ENCODE measurements at regions not wholly inside any gene's neighbourhood (a gene's known extent, or its start where the extent isn't known, plus 50 kb on each side); places are given as distances from the start of the nearest gene placed in this dataset.
"Not testable (repeated sequence)": the region's sequence is repeated elsewhere in the genome, so short reads cannot be mapped to it uniquely, and the experiment has no call there.

DNA sequence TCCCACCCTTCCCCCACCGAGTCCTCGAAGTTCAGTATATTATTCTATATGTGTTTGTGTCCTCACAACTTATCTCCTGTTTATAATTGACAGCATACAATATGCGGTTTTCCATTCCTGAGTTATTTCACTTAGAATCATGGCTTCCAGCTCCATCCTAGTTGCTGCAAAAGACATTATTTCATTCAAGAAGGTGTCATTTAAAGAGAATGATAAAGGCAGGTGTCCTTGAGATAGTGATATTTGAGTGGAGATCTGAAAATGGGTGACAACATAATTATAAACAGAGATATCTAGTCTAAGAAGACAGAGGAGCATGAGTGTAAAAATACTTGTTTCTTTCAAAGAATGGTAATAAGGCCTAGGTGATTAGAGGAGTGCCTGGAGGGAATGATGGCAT, 876.8 kb downstream of the SLC6A15 start:
- Histone ChIP-seq H4K5ac (ENCODE audit: low read length) (no peak overlapping the region), H2BK120ac (ENCODE audit: low read depth, low read length) (no peak overlapping the region), H3K18ac (ENCODE audit: low read length) (no peak overlapping the region), H3K4me1 (ENCODE audit: control insufficient read depth, low read depth, low read length) (no peaks in the 10 kb centered on the region), H3K4me2 (ENCODE audit: low read length) (no peak overlapping the region), H3K79me2 (ENCODE audit: control insufficient read depth, insufficient read depth, low read length) (no peaks in the 10 kb centered on the region), H3K79me1 (ENCODE audit: low read length) (no peaks in the 10 kb centered on the region), H3K27ac (ENCODE audit: low read depth, low read length) (no peak overlapping the region), H3K4me3 (ENCODE audit: low read length) (no peak overlapping the region), H3K23ac (ENCODE audit: low read length) (no peak overlapping the region), H3K4ac (ENCODE audit: low read depth, low read length) (no peak overlapping the region), H2BK15ac (replicated peaks; ENCODE audit: low read depth) (no peak overlapping the region), H3K9ac (ENCODE audit: low read length) (no peak overlapping the region), H3K27me3 (ENCODE audit: insufficient read depth, low read length, poor library complexity) (no peaks in the 10 kb centered on the region), H3K36me3 (ENCODE audit: control insufficient read depth, insufficient read depth, low read length) (no peaks in the 10 kb centered on the region), H4K8ac (ENCODE audit: low read depth, low read length) (no peak overlapping the region), H3K56ac (ENCODE audit: low read length) (no peak overlapping the region), H2BK5ac (ENCODE audit: low read length) (no peak overlapping the region), H2AK5ac (ENCODE audit: low read length) (no peak overlapping the region)
- no peak for DNase-seq
- WGBS (ENCODE audit: extremely low coverage, insufficient coverage, low lambda C conversion rate), result no CpG with 5 or more reads among the region's 3 CpGs

GRCh38 chr12:84034871-84035270, 877.7 kb downstream of the SLC6A15 start:
- no peak overlapping the region for H3K4ac ChIP-seq (ENCODE audit: low read depth, low read length)
- H4K5ac ChIP-seq (ENCODE audit: low read length), result no peak overlapping the region
- H3K18ac ChIP-seq (ENCODE audit: low read length), result no peak overlapping the region
- no peaks in the 10 kb centered on the region for H3K27me3 ChIP-seq (ENCODE audit: insufficient read depth, low read length, poor library complexity)
- no peak overlapping the region for H3K9ac ChIP-seq (ENCODE audit: low read length)
- H2BK120ac ChIP-seq (ENCODE audit: low read depth, low read length), result no peak overlapping the region
- H3K4me1 ChIP-seq (ENCODE audit: control insufficient read depth, low read depth, low read length), result no peaks in the 10 kb centered on the region
- no peaks in the 10 kb centered on the region for H3K36me3 ChIP-seq (ENCODE audit: control insufficient read depth, insufficient read depth, low read length)
- no CpG with 5 or more reads among the region's 2 CpGs for WGBS (ENCODE audit: extremely low coverage, insufficient coverage, low lambda C conversion rate)
- no peak overlapping the region for H2AK5ac ChIP-seq (ENCODE audit: low read length)
- no peak overlapping the region for H3K4me2 ChIP-seq (ENCODE audit: low read length)
- no peak overlapping the region for H3K56ac ChIP-seq (ENCODE audit: low read length)
- DNase-seq, result no peak
- H2BK15ac ChIP-seq (replicated peaks; ENCODE audit: low read depth), result no peak overlapping the region
- H3K27ac ChIP-seq (ENCODE audit: low read depth, low read length), result no peak overlapping the region
- H3K79me2 ChIP-seq (ENCODE audit: control insufficient read depth, insufficient read depth, low read length), result no peaks in the 10 kb centered on the region
- no peak overlapping the region for H4K8ac ChIP-seq (ENCODE audit: low read depth, low read length)
- H2BK5ac ChIP-seq (ENCODE audit: low read length), result no peak overlapping the region
- no peaks in the 10 kb centered on the region for H3K79me1 ChIP-seq (ENCODE audit: low read length)
- no peak overlapping the region for H3K4me3 ChIP-seq (ENCODE audit: low read length)
- no peak overlapping the region for H3K23ac ChIP-seq (ENCODE audit: low read length)

DNA sequence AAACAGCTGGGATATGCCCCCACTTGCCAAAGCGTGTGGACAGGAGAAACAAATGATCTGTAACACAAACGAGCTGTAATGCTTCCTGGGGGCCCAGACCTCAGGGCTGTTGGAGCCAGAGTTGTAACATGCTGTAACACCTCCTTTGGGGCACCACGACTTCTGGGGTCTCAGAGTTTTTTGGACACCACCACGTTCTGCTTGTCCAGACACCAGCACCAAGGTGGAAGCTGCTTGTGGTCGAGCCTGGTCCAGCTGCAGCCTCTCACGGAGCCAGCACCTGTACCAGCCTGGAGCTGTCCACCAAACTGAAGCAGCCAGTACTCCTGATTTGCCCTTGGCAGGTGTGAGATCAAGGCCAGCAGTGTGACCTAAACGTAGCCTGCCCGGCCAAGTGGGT, 879.4 kb downstream of the SLC6A15 start:
- Histone ChIP-seq H3K27me3 (ENCODE audit: insufficient read depth, low read length, poor library complexity) (no peaks in the 10 kb centered on the region), H3K27ac (ENCODE audit: low read depth, low read length) (no peak overlapping the region), H4K5ac (ENCODE audit: low read length) (no peak overlapping the region), H3K4me1 (ENCODE audit: control insufficient read depth, low read depth, low read length) (no peaks in the 10 kb centered on the region), H3K18ac (ENCODE audit: low read length) (no peak overlapping the region), H4K8ac (ENCODE audit: low read depth, low read length) (no peak overlapping the region), H3K56ac (ENCODE audit: low read length) (no peak overlapping the region), H2BK5ac (ENCODE audit: low read length) (no peak overlapping the region), H2BK120ac (ENCODE audit: low read depth, low read length) (no peak overlapping the region), H2BK15ac (replicated peaks; ENCODE audit: low read depth) (no peak overlapping the region), H2AK5ac (ENCODE audit: low read length) (no peak overlapping the region), H3K79me2 (ENCODE audit: control insufficient read depth, insufficient read depth, low read length) (no peaks in the 10 kb centered on the region), H3K4me3 (ENCODE audit: low read length) (no peak overlapping the region), H3K36me3 (ENCODE audit: control insufficient read depth, insufficient read depth, low read length) (no peaks in the 10 kb centered on the region), H3K4me2 (ENCODE audit: low read length) (no peak overlapping the region), H3K79me1 (ENCODE audit: low read length) (no peaks in the 10 kb centered on the region), H3K23ac (ENCODE audit: low read length) (no peak overlapping the region), H3K9ac (ENCODE audit: low read length) (no peak overlapping the region), H3K4ac (ENCODE audit: low read depth, low read length) (no peak overlapping the region)
- WGBS (ENCODE audit: extremely low coverage, insufficient coverage, low lambda C conversion rate), result no CpG with 5 or more reads among the region's 8 CpGs
- DNase-seq, result no peak

DNA sequence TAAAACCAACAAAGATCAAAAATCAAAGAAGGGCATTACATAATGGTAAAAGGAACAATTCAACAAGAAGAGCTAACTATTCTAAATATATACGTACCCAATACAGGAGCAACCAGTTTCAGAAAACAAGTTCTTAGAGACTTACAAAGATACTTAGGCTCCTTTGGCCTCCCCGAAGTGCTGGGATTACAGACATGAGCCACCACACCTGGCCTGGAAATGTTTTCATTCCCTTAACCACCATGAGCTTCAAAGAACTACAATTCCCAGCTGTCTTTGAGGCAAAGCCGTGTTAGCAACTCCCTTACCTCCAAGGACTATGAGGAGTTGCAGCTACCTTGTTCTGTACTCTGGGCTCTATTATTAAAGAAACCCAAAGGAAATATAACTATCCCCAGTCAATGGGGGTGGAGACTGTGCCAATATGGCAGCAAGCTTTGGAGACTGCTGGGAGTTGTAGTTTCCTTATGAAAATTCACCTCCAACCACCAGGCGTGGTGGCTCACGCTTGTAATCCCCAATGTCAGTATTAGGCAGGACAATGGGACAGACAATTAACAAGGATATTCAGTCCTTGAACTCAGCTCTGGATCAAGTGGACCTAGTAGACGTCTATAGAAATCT, 893.9 kb downstream of the SLC6A15 start:
- not testable (repeated sequence) for H4K8ac ChIP-seq (ENCODE audit: low read depth, low read length); H3K23ac ChIP-seq (ENCODE audit: low read length); H4K5ac ChIP-seq (ENCODE audit: low read length); H2BK15ac ChIP-seq (replicated peaks; ENCODE audit: low read depth); H3K56ac ChIP-seq (ENCODE audit: low read length); H2BK120ac ChIP-seq (ENCODE audit: low read depth, low read length); H3K4me2 ChIP-seq (ENCODE audit: low read length); H3K4me1 ChIP-seq (ENCODE audit: control insufficient read depth, low read depth, low read length); H3K79me2 ChIP-seq (ENCODE audit: control insufficient read depth, insufficient read depth, low read length); H3K36me3 ChIP-seq (ENCODE audit: control insufficient read depth, insufficient read depth, low read length); H3K79me1 ChIP-seq (ENCODE audit: low read length); H2AK5ac ChIP-seq (ENCODE audit: low read length); H3K27me3 ChIP-seq (ENCODE audit: insufficient read depth, low read length, poor library complexity); H3K9ac ChIP-seq (ENCODE audit: low read length); H3K4ac ChIP-seq (ENCODE audit: low read depth, low read length); H2BK5ac ChIP-seq (ENCODE audit: low read length); H3K18ac ChIP-seq (ENCODE audit: low read length); H3K4me3 ChIP-seq (ENCODE audit: low read length); H3K27ac ChIP-seq (ENCODE audit: low read depth, low read length)
- WGBS (ENCODE audit: extremely low coverage, insufficient coverage, low lambda C conversion rate), result no CpG with 5 or more reads among the region's 6 CpGs
- peak; percentile 13 for DNase-seq

GRCh38 chr12:84016956-84017355, 895.6 kb downstream of the SLC6A15 start:
- no peak overlapping the region for H4K5ac ChIP-seq (ENCODE audit: low read length)
- no peak overlapping the region for H2BK5ac ChIP-seq (ENCODE audit: low read length)
- H3K18ac ChIP-seq (ENCODE audit: low read length), result no peak overlapping the region
- no peak overlapping the region for H3K4me2 ChIP-seq (ENCODE audit: low read length)
- H4K8ac ChIP-seq (ENCODE audit: low read depth, low read length), result no peak overlapping the region
- no peaks in the 10 kb centered on the region for H3K36me3 ChIP-seq (ENCODE audit: control insufficient read depth, insufficient read depth, low read length)
- no peak overlapping the region for H3K23ac ChIP-seq (ENCODE audit: low read length)
- no peak overlapping the region for H2AK5ac ChIP-seq (ENCODE audit: low read length)
- H3K27me3 ChIP-seq (ENCODE audit: insufficient read depth, low read length, poor library complexity), result no peaks in the 10 kb centered on the region
- H3K4me1 ChIP-seq (ENCODE audit: control insufficient read depth, low read depth, low read length), result no peaks in the 10 kb centered on the region
- no peak overlapping the region for H3K4ac ChIP-seq (ENCODE audit: low read depth, low read length)
- no peak overlapping the region for H3K4me3 ChIP-seq (ENCODE audit: low read length)
- H3K9ac ChIP-seq (ENCODE audit: low read length), result no peak overlapping the region
- H3K56ac ChIP-seq (ENCODE audit: low read length), result no peak overlapping the region
- no peaks in the 10 kb centered on the region for H3K79me2 ChIP-seq (ENCODE audit: control insufficient read depth, insufficient read depth, low read length)
- no peaks in the 10 kb centered on the region for H3K79me1 ChIP-seq (ENCODE audit: low read length)
- H2BK120ac ChIP-seq (ENCODE audit: low read depth, low read length), result no peak overlapping the region
- H3K27ac ChIP-seq (ENCODE audit: low read depth, low read length), result no peak overlapping the region
- DNase-seq, result no peak
- no peak overlapping the region for H2BK15ac ChIP-seq (replicated peaks; ENCODE audit: low read depth)

- H3K4me2 ChIP-seq (ENCODE audit: low read length), result no peak overlapping the region
- no peak overlapping the region for H3K9ac ChIP-seq (ENCODE audit: low read length)
- H3K18ac ChIP-seq (ENCODE audit: low read length), result no peak overlapping the region
- H4K8ac ChIP-seq (ENCODE audit: low read depth, low read length), result no peak overlapping the region
- no peak overlapping the region for H2BK120ac ChIP-seq (ENCODE audit: low read depth, low read length)
- DNase-seq, result no peak
- no peaks in the 10 kb centered on the region for H3K36me3 ChIP-seq (ENCODE audit: control insufficient read depth, insufficient read depth, low read length)
- no peaks in the 10 kb centered on the region for H3K79me2 ChIP-seq (ENCODE audit: control insufficient read depth, insufficient read depth, low read length)
- no peaks in the 10 kb centered on the region for H3K79me1 ChIP-seq (ENCODE audit: low read length)
- H3K4me1 ChIP-seq (ENCODE audit: control insufficient read depth, low read depth, low read length), result no peaks in the 10 kb centered on the region
- H4K5ac ChIP-seq (ENCODE audit: low read length), result no peak overlapping the region
- H3K4me3 ChIP-seq (ENCODE audit: low read length), result no peak overlapping the region
- H3K27me3 ChIP-seq (ENCODE audit: insufficient read depth, low read length, poor library complexity), result no peaks in the 10 kb centered on the region
- H2BK5ac ChIP-seq (ENCODE audit: low read length), result no peak overlapping the region
- H3K4ac ChIP-seq (ENCODE audit: low read depth, low read length), result no peak overlapping the region
- H2BK15ac ChIP-seq (replicated peaks; ENCODE audit: low read depth), result no peak overlapping the region
- H3K56ac ChIP-seq (ENCODE audit: low read length), result no peak overlapping the region
- no peak overlapping the region for H2AK5ac ChIP-seq (ENCODE audit: low read length)
- no peak overlapping the region for H3K23ac ChIP-seq (ENCODE audit: low read length)
- H3K27ac ChIP-seq (ENCODE audit: low read depth, low read length), result no peak overlapping the region
Observed at GRCh38 chr12:83997423-83997822, 915.2 kb downstream of the SLC6A15 start.
